H9 (cell line): ENCODE measurements at regions not wholly inside any gene's neighbourhood (a gene's known extent, or its start where the extent isn't known, plus 50 kb on each side); places are given as distances from the start of the nearest gene placed in this dataset.

Experiments used
- DNase-seq: peaks from one replicate; pipeline ENCODE4 v3.0.0-alpha.2; 2017
- H2AFZ ChIP-seq: one replicate; pipeline ENCODE4 v1.6.1; 2013; ENCODE audit warnings: mild to moderate bottlenecking, low read length, control low read depth, moderate library complexity
- H2AK5ac ChIP-seq: 2 replicates; pipeline ENCODE4 v1.6.1; 2013; ENCODE audit warnings: low read length, control low read depth, mixed read lengths; ENCODE audit not compliant: insufficient read length
- H2BK120ac ChIP-seq: one replicate; pipeline ENCODE4 v1.6.1; 2013; ENCODE audit warnings: low read depth, mild to moderate bottlenecking, low read length, control low read depth, inconsistent platforms; ENCODE audit not compliant: poor library complexity, severe bottlenecking
- H2BK12ac ChIP-seq: 2 replicates; pipeline ENCODE4 v1.6.1; 2013; ENCODE audit warnings: low read length, control low read depth, mixed read lengths, low read depth; ENCODE audit not compliant: insufficient read length
- H2BK15ac ChIP-seq: 2 replicates; pipeline ENCODE4 v1.6.1; 2013; ENCODE audit warnings: low read depth, low read length, control low read depth
- H2BK20ac ChIP-seq: one replicate; pipeline ENCODE4 v1.6.1; 2013; ENCODE audit warnings: low read depth, mild to moderate bottlenecking, low read length, control low read depth, inconsistent platforms; ENCODE audit not compliant: poor library complexity, severe bottlenecking
- H2BK5ac ChIP-seq: 2 replicates; pipeline ENCODE4 v1.6.1; 2013; ENCODE audit warnings: low read length, control low read depth, mixed read lengths; ENCODE audit not compliant: insufficient read length
- H3K14ac ChIP-seq: 2 replicates; pipeline ENCODE4 v1.6.1; 2013; ENCODE audit warnings: low read length, control low read depth; ENCODE audit not compliant: insufficient read depth
- H3K18ac ChIP-seq: 2 replicates; pipeline ENCODE4 v1.6.1; 2013; ENCODE audit warnings: low read depth, mild to moderate bottlenecking, mixed read lengths, low read length, control low read depth; ENCODE audit not compliant: insufficient read length
- H3K23ac ChIP-seq: 2 replicates; pipeline ENCODE4 v1.6.1; 2013; ENCODE audit warnings: low read length, control low read depth, mixed read lengths, low read depth; ENCODE audit not compliant: insufficient read length
- H3K23me2 ChIP-seq: 2 replicates; pipeline ENCODE4 v1.6.1; 2013; ENCODE audit warnings: low read depth, mild to moderate bottlenecking, mixed read lengths, low read length, control low read depth; ENCODE audit not compliant: insufficient read length, poor library complexity, severe bottlenecking
- H3K27ac ChIP-seq: 2 replicates; pipeline ENCODE4 v1.5.1; 2013; ENCODE audit warnings: low read length, control low read depth, mixed read lengths, low read depth; ENCODE audit not compliant: insufficient read length
- H3K27me3 ChIP-seq: 2 replicates; pipeline ENCODE4 v1.6.1; 2013; ENCODE audit warnings: low read length, control low read depth, inconsistent platforms; ENCODE audit not compliant: insufficient read depth
- H3K4ac ChIP-seq: 2 replicates; pipeline ENCODE4 v1.6.1; 2013; ENCODE audit warnings: low read depth, mild to moderate bottlenecking, control low read depth, inconsistent platforms, low read length, moderate library complexity
- H3K4me1 ChIP-seq: 2 replicates; pipeline ENCODE4 v1.6.1; 2013; ENCODE audit warnings: low read length, control low read depth, inconsistent platforms; ENCODE audit not compliant: insufficient read depth
- H3K4me2 ChIP-seq: 2 replicates; pipeline ENCODE4 v1.6.1; 2013; ENCODE audit warnings: low read length, control low read depth, mixed read lengths; ENCODE audit not compliant: insufficient read length, insufficient read depth
- H3K56ac ChIP-seq: 2 replicates; pipeline ENCODE4 v1.6.1; 2013; ENCODE audit warnings: low read depth, mild to moderate bottlenecking, mixed read lengths, low read length, control low read depth; ENCODE audit not compliant: insufficient read length
- H3K79me1 ChIP-seq: 2 replicates; pipeline ENCODE4 v1.6.1; 2013; ENCODE audit warnings: low read depth, mild to moderate bottlenecking, moderate library complexity, low read length, control low read depth, inconsistent platforms; ENCODE audit not compliant: insufficient read depth, poor library complexity, severe bottlenecking
- H3K79me2 ChIP-seq: 2 replicates; pipeline ENCODE4 v1.6.1; 2013; ENCODE audit warnings: low read length, control low read depth, inconsistent platforms; ENCODE audit not compliant: insufficient read depth
- H3K9ac ChIP-seq: 2 replicates; pipeline ENCODE4 v1.6.1; 2013; ENCODE audit warnings: low read length, control low read depth, mixed read lengths; ENCODE audit not compliant: insufficient read length; ENCODE audit errors: extremely low read depth
- H3K9me3 ChIP-seq: one replicate; pipeline ENCODE4 v1.6.1; 2013; ENCODE audit warnings: low read depth, low read length, inconsistent platforms; ENCODE audit not compliant: control insufficient read depth
- H3T11ph ChIP-seq: one replicate; pipeline ENCODE4 v1.6.1; 2013; ENCODE audit warnings: mild to moderate bottlenecking, low read length, control low read depth, inconsistent platforms
- H4K20me1 ChIP-seq: one replicate; pipeline ENCODE4 v1.6.1; 2013; ENCODE audit not compliant: control insufficient read depth, insufficient read length, insufficient read depth
- H4K5ac ChIP-seq: 2 replicates; pipeline ENCODE4 v1.6.1; 2013; ENCODE audit warnings: low read depth, mild to moderate bottlenecking, mixed read lengths, low read length, control low read depth; ENCODE audit not compliant: insufficient read length
- H4K8ac ChIP-seq: replicated peaks from 2 replicates; pipeline ENCODE4 v1.6.1; 2013; ENCODE audit warnings: low read length, control low read depth, mixed read lengths, low read depth; ENCODE audit not compliant: insufficient read length
- H4K91ac ChIP-seq: 2 replicates; pipeline ENCODE4 v1.6.1; 2013; ENCODE audit warnings: low read depth, mild to moderate bottlenecking, moderate library complexity, mixed read lengths, low read length, control low read depth; ENCODE audit not compliant: insufficient read length
- H3K27ac Mint-ChIP-seq, 3 experiments: 2 replicates in 2 of 3; 3 replicates in 1 of 3; pipeline ENCODE4 v1.8.0; 2020 to 2021; ENCODE audit warnings: mixed read lengths in 3 of 3, mild to moderate bottlenecking in 1 of 3, moderate library complexity in 1 of 3
- H3K27me3 Mint-ChIP-seq: 2 replicates; pipeline ENCODE4 v1.8.0; 2021; ENCODE audit warnings: low read depth, mild to moderate bottlenecking, moderate library complexity, mixed read lengths
- H3K36me3 Mint-ChIP-seq, 3 experiments: 2 replicates in 2 of 3; 3 replicates in 1 of 3; pipeline ENCODE4 v1.8.0; 2020 to 2021; ENCODE audit warnings: low read depth in 3 of 3, mixed read lengths in 3 of 3; ENCODE audit not compliant: insufficient read depth in 1 of 3
- H3K4me1 Mint-ChIP-seq, 2 experiments: 2 replicates each; pipeline ENCODE4 v1.8.0; 2020; ENCODE audit warnings: mixed read lengths in 2 of 2
- H3K4me3 Mint-ChIP-seq, 2 experiments: 2 replicates in 1 of 2; 3 replicates in 1 of 2; pipeline ENCODE4 v1.8.0; 2020 to 2021; ENCODE audit warnings: mild to moderate bottlenecking in 2 of 2, mixed read lengths in 2 of 2, moderate library complexity in 1 of 2
- H3K9me3 Mint-ChIP-seq, 2 experiments: 2 replicates in 1 of 2; 3 replicates in 1 of 2; pipeline ENCODE4 v1.8.0; 2020; ENCODE audit warnings: mild to moderate bottlenecking in 2 of 2, mixed read lengths in 2 of 2, moderate library complexity in 1 of 2
- CTCF ChIP-seq: fragments of 200-600 bp; sonication (generic); conservative IDR thresholded peaks from 3 replicates; pipeline ENCODE4 v1.8.0; 2021; ENCODE audit warnings: antibody characterized with exemption, mild to moderate bottlenecking
- WGBS: extraction: QIAGEN DNeasy Blood & Tissue Kit; methylation state at CpG from one replicate; pipeline ENCODE4 v1.1.7; 2013; ENCODE audit warnings: missing lambda C conversion rate, low lambda C conversion rate, mixed read lengths; ENCODE audit not compliant: insufficient read length; ENCODE audit errors: extremely low coverage; 5-methylcytosine and 5-hydroxymethylcytosine counted together

- Histone ChIP-seq H4K8ac (no peak overlapping the region), H2BK5ac (no peak overlapping the region), H3K14ac (no peak overlapping the region), H3K9me3 (no peaks in the 10 kb centered on the region), H3K4ac (no peak overlapping the region), H3K23ac (no peak overlapping the region), H4K20me1 (no peaks in the 10 kb centered on the region), H3K18ac (no peak overlapping the region), H3T11ph (no peak overlapping the region), H4K5ac (no peak overlapping the region), H3K23me2 (no peaks in the 10 kb centered on the region), H2BK12ac (no peak overlapping the region), H2AK5ac (no peak overlapping the region), H3K27ac (no peak overlapping the region), H3K56ac (no peak overlapping the region), H3K9ac (no peak overlapping the region), H3K4me1 (peaks cover 11% of the 10 kb centered on the region; the same call in 1 of the 2 replicates), H2AFZ (no peak overlapping the region), H2BK120ac (no peak overlapping the region), H4K91ac (no peak overlapping the region), H3K4me2 (no peak overlapping the region), H3K27me3 (no peaks in the 10 kb centered on the region; the same call in 1 of the 2 replicates), H2BK15ac (no peak overlapping the region), H3K79me1 (no peaks in the 10 kb centered on the region), H2BK20ac (no peak overlapping the region), H3K79me2 (no peaks in the 10 kb centered on the region)
- Mint-ChIP-seq H3K27me3 (peaks cover 39% of the 10 kb centered on the region), H3K27ac (no peak overlapping the region), H3K36me3 (peaks cover 0 to 6% (median 6%) of the 10 kb centered on the region in 3 experiments; a peak in 3 of 7 replicates), H3K9me3 (peaks cover 0 to 13% of the 10 kb centered on the region in 2 experiments; a peak in 2 of 5 replicates), H3K4me3 (no peak overlapping the region), H3K4me1 (peaks cover 42 to 61% of the 10 kb centered on the region in 2 experiments)
- WGBS, result no CpG with 5 or more reads among the region's 15 CpGs
- TF ChIP-seq CTCF, result peak; percentile 32; the same call in 2 of the 3 replicates
- no peak for DNase-seq
Measured at GRCh38 chr4:3834186-3834662, 68.0 kb downstream of the ADRA2C start.
